HepG2 (cell line): ENCODE measurements at regions not wholly inside any gene's neighbourhood (a gene's known extent, or its start where the extent isn't known, plus 50 kb on each side); places are given as distances from the start of the nearest gene placed in this dataset.

Experiments used
- ATAC-seq: fragments of 200-7000 bp; cut with Tn5 transposase; 3 replicates; pipeline ENCODE4 v1.9.1; 2020; ENCODE audit warnings: mild to moderate bottlenecking, moderate library complexity
- BruUV-seq: library from RNA; stranded (reverse); fragments of 400-500 nt; replicated peaks from 2 replicates; lab custom pipeline; 2021; lab: Mats Ljungman, UMichigan
- CTCF ChIA-PET: fragments of 300-600 bp; formaldehyde crosslinking; extraction: SDS; loops from one replicate; lab custom pipeline; 2021; ENCODE audit warnings: low total read pairs, inconsistent platforms, low intra/inter-chr PET ratio; lab: Yijun Ruan, JAX
- POLR2A ChIA-PET: fragments of 350-600 bp; sonication (Branson Sonifier 250); formaldehyde crosslinking; loops from one replicate; lab custom pipeline; 2020; ENCODE audit warnings: antibody characterized with exemption, inconsistent platforms; lab: Yijun Ruan, JAX
- DNase-seq: peaks from one replicate; pipeline ENCODE4 v3.0.0-alpha.2; 2015; ENCODE audit warnings: low spot score
- FAIRE-seq: peaks from 3 replicates; lab custom pipeline; 2011; peaks lifted over from hg19 to GRCh38; lab: Jason Lieb, UNC
- H2AFZ ChIP-seq: one replicate; pipeline ENCODE4 v1.6.1; 2011; ENCODE audit warnings: low read length, inconsistent platforms
- H3K27ac ChIP-seq: fragments of 300-600 bp; 3 replicates; pipeline ENCODE4 v1.8.0; 2011; ENCODE audit warnings: mixed run types, mild to moderate bottlenecking, mixed read lengths, low read length, inconsistent platforms; ENCODE audit not compliant: insufficient read depth; ENCODE audit errors: extremely low read length
- H3K27me3 ChIP-seq, 2 experiments: fragments of 200-600 bp in 1 of 2; 2 replicates in 1 of 2; 3 replicates in 1 of 2; pipeline versions ENCODE4 v1.6.0 to v1.8.0; 2011; ENCODE audit warnings: low read length in 2 of 2, mild to moderate bottlenecking in 2 of 2, moderate library complexity in 2 of 2, inconsistent platforms in 1 of 2; ENCODE audit not compliant: insufficient read depth in 2 of 2, control insufficient read depth in 1 of 2
- H3K36me3 ChIP-seq, 2 experiments: fragments of 200-600 bp in 1 of 2; replicated peaks in 1 of 2; 2 replicates in 1 of 2; 3 replicates in 1 of 2; pipeline versions ENCODE4 v1.5.1 to v1.8.0; 2011; ENCODE audit warnings: low read length in 2 of 2, inconsistent platforms in 1 of 2; ENCODE audit not compliant: insufficient read depth in 2 of 2, control insufficient read depth in 1 of 2
- H3K4me1 ChIP-seq: 2 replicates; pipeline ENCODE4 v1.5.1; 2012; ENCODE audit warnings: low read length, inconsistent platforms; ENCODE audit not compliant: insufficient read depth
- H3K4me2 ChIP-seq: 2 replicates; pipeline ENCODE4 v1.6.0; 2011; ENCODE audit warnings: low read depth, low read length, inconsistent platforms
- H3K4me3 ChIP-seq, 3 experiments: fragments of 200-600 bp in 1 of 3; sonication (generic), shearing (Covaris generic) in 1 of 3; replicated peaks in 1 of 3; 2 replicates each; pipeline ENCODE4 v1.5.1; 2011 to 2016; ENCODE audit warnings: low read length in 3 of 3, inconsistent platforms in 2 of 3, low read depth in 2 of 3, mild to moderate bottlenecking in 2 of 3, control low read depth in 1 of 3, mixed read lengths in 1 of 3; ENCODE audit not compliant: insufficient read depth in 1 of 3
- H3K79me2 ChIP-seq: one replicate; pipeline ENCODE4 v1.6.1; 2011; ENCODE audit warnings: low read length, inconsistent platforms; ENCODE audit not compliant: insufficient read depth
- H3K9ac ChIP-seq: 2 replicates; pipeline ENCODE4 v1.6.0; 2011; ENCODE audit warnings: mild to moderate bottlenecking, low read depth, low read length, inconsistent platforms; ENCODE audit not compliant: insufficient read depth
- H3K9me3 ChIP-seq: 2 replicates; pipeline ENCODE4 v1.5.1; 2012; ENCODE audit warnings: mild to moderate bottlenecking, low read length
- H4K20me1 ChIP-seq: 2 replicates; pipeline ENCODE4 v1.6.0; 2011; ENCODE audit warnings: inconsistent platforms, mild to moderate bottlenecking, low read length, moderate library complexity; ENCODE audit not compliant: insufficient read depth
- CENPX ChIP-seq: sonication (generic); formaldehyde crosslinking; IDR thresholded peaks from 2 replicates; pipeline ENCODE4 v1.9.0; 2021; ENCODE audit warnings: mild to moderate bottlenecking, missing genetic modification reagents, moderate library complexity
- CHD2 ChIP-seq: IDR thresholded peaks from 2 replicates; pipeline ENCODE4 v1.6.1; 2011; ENCODE audit warnings: low read depth, low read length, improper control_type of control experiment
- FOXK1 ChIP-seq: sonication (generic); formaldehyde crosslinking; IDR thresholded peaks from 2 replicates; pipeline ENCODE4 v1.4.0; 2020; ENCODE audit warnings: low read depth, missing genetic modification reagents, borderline replicate concordance
- MAFG ChIP-seq: sonication (generic); formaldehyde crosslinking; IDR thresholded peaks from 2 replicates; pipeline ENCODE4 v1.5.1; 2020; ENCODE audit warnings: mild to moderate bottlenecking, missing genetic modification reagents
- MATR3 ChIP-seq: sonication (generic); formaldehyde crosslinking; IDR thresholded peaks from 2 replicates; pipeline ENCODE4 v1.4.0; 2020; ENCODE audit warnings: missing genetic modification reagents
- NR3C1 ChIP-seq: sonication (generic); formaldehyde crosslinking; IDR thresholded peaks from 2 replicates; pipeline ENCODE4 v1.4.0; 2020; ENCODE audit warnings: missing genetic modification reagents
- POLR2G ChIP-seq: fragments of 200-400 bp; formaldehyde crosslinking; IDR thresholded peaks from 2 replicates; pipeline ENCODE4 v1.6.1; 2018; ENCODE audit warnings: mild to moderate bottlenecking, low read depth, low read length, moderate library complexity
- RBM22 ChIP-seq: fragments of 200-400 bp; formaldehyde crosslinking; optimal IDR thresholded peaks from 2 replicates; pipeline ENCODE3; 2017; ENCODE audit warnings: mild to moderate bottlenecking, low read length, moderate library complexity
- ZNF558 ChIP-seq: sonication (generic); formaldehyde crosslinking; IDR thresholded peaks from 2 replicates; pipeline ENCODE4 v1.9.0; 2022; ENCODE audit warnings: mild to moderate bottlenecking, missing genetic modification reagents, borderline replicate concordance
- ZNF782 ChIP-seq: sonication (generic); formaldehyde crosslinking; IDR thresholded peaks from 2 replicates; pipeline ENCODE4 v1.4.0; 2020; ENCODE audit warnings: missing genetic modification reagents, mild to moderate bottlenecking, borderline replicate concordance
- ZNF841 ChIP-seq: sonication (generic); formaldehyde crosslinking; IDR thresholded peaks from 2 replicates; pipeline ENCODE4 v1.8.1; 2023; ENCODE audit warnings: missing genetic modification reagents, borderline replicate concordance
- whole genome bisulfite sequencing: methylation state at CpG from one replicate; pipeline ENCODE4 v1.1.6; 2017; ENCODE audit warnings: low lambda C conversion rate; 5-methylcytosine and 5-hydroxymethylcytosine counted together
- in situ Hi-C: cut with HindIII; loops from 2 replicates; pipeline ENCODE4 v1.10.0; 2017; ENCODE audit warnings: low pct_unique_long_range_greater_than_20kb; ENCODE audit not compliant: extremely low pct_ligation_motif_present
- intact Hi-C: fragments of 100-400 bp; cut with micrococcal nuclease; formaldehyde crosslinking; loops from one replicate; pipeline ENCODE4 v1.10.0; 2022; ENCODE audit not compliant: unreplicated experiment
- TF ChIP-seq, protein P1 (sequence below): sonication (generic); formaldehyde crosslinking; IDR thresholded peaks from 2 replicates; pipeline ENCODE4 v1.4.0; 2020; ENCODE audit warnings: mild to moderate bottlenecking, missing genetic modification reagents, borderline replicate concordance
- TF ChIP-seq, protein P2 (sequence below): sonication (generic); IDR thresholded peaks from 2 replicates; pipeline ENCODE4 v1.6.1; 2016; ENCODE audit warnings: low read depth, borderline replicate concordance
- TF ChIP-seq, protein P3 (sequence below): sonication (generic); formaldehyde crosslinking; IDR thresholded peaks from 2 replicates; pipeline ENCODE4 v1.4.0; 2020; ENCODE audit warnings: missing genetic modification reagents, mild to moderate bottlenecking, borderline replicate concordance

DNA sequence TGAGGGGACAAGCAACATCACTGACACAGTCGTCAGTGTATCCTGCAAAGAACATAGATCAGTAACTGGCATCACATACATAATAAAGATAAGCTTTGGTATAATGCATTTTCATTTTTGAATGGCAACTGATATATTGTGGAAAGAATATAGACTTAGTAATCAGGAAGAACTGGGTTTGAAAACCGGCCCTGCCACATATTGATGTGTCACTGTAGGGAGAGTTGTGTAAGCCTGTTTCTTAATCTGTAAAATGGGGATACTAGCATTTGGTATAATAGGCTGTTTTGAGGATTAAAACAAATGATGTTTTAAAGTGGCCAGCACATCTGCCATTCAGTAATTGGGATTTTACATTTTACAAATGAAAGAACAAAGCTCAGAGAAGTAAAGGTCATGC is 277.8 kb upstream of the CNTNAP5 start:
- no peak overlapping the region for H3K9ac ChIP-seq
- no peak overlapping the region for H2AFZ ChIP-seq
- no peak for DNase-seq
- ChIA-PET POLR2A (no interaction called here), CTCF (interaction anchor here (0.6 kb wide), 1 partner anchor 845 kb away, joined by 3 read pairs; no protein-coding TSS in a partner anchor)
- FAIRE-seq = no peak
- H3K4me2 ChIP-seq = no peak overlapping the region
- no peaks in the 10 kb centered on the region for H3K79me2 ChIP-seq
- no peaks in the 10 kb centered on the region for H4K20me1 ChIP-seq
- no peak overlapping the region for H3K4me3 ChIP-seq
- H3K9me3 ChIP-seq = peaks cover 88% of the 10 kb centered on the region
- in situ Hi-C loops = no loop called here
- intact Hi-C loops = no loop called here
- H3K4me1 ChIP-seq = no peaks in the 10 kb centered on the region
- no peaks in the 10 kb centered on the region for H3K27me3 ChIP-seq
- H3K27ac ChIP-seq = no peak overlapping the region
- no TSS peak for BruUV-seq
- ATAC-seq = no peak
- WGBS = 0% methylated on average over 2 of the region's 2 CpGs
- H3K36me3 ChIP-seq = no peaks in the 10 kb centered on the region
- no peak for TF ChIP-seq CENPX
- TF ChIP-seq RBM22 = no peak
- TF ChIP-seq MATR3 (CRISPR knock-in tag) = no peak

DNA sequence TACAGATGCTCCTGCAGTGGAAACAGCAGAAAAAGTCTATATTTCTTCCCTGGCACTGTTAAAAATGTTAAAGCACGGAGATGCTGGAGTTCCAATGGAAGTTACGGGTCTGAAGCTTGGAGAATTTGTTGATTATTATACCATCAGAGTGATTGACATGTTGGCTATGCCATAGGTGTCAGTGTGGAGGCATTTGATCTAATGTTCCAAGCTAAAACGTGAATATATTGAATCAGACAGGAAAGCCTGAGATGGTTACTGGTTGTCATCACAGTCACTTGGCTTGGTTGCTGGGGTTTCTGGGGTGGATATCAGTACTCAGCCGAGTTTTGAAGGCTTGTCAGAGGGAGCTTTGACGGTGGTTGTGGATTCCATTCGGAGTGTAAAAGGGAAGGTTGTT is 262.9 kb upstream of the CNTNAP5 start:
- Histone ChIP-seq H2AFZ (no peak overlapping the region), H3K9me3 (peaks cover 89% of the 10 kb centered on the region), H3K36me3 (no peaks in the 10 kb centered on the region), H3K27ac (no peak overlapping the region), H3K4me1 (no peaks in the 10 kb centered on the region), H4K20me1 (no peaks in the 10 kb centered on the region), H3K4me2 (no peak overlapping the region), H3K79me2 (no peaks in the 10 kb centered on the region), H3K27me3 (no peaks in the 10 kb centered on the region), H3K4me3 (no peak overlapping the region), H3K9ac (no peak overlapping the region)
- in situ Hi-C loops = no loop called here
- WGBS = 3% methylated on average over 6 of the region's 6 CpGs
- FAIRE-seq (no peak), ATAC-seq (no peak), DNase-seq (no peak)
- intact Hi-C loops = no loop called here
- no TSS peak for BruUV-seq
- POLR2A ChIA-PET = no interaction called here
- CTCF ChIA-PET = no interaction called here
- no peak for TF ChIP-seq FOXK1 (CRISPR knock-in tag)
- no peak for TF ChIP-seq ZNF841 (CRISPR knock-in tag)
- no peak for TF ChIP-seq NR3C1 (CRISPR knock-in tag)
- no peak for TF ChIP-seq ZNF558 (CRISPR knock-in tag)
- no peak for TF ChIP-seq POLR2G
- TF ChIP-seq, protein P1, sequence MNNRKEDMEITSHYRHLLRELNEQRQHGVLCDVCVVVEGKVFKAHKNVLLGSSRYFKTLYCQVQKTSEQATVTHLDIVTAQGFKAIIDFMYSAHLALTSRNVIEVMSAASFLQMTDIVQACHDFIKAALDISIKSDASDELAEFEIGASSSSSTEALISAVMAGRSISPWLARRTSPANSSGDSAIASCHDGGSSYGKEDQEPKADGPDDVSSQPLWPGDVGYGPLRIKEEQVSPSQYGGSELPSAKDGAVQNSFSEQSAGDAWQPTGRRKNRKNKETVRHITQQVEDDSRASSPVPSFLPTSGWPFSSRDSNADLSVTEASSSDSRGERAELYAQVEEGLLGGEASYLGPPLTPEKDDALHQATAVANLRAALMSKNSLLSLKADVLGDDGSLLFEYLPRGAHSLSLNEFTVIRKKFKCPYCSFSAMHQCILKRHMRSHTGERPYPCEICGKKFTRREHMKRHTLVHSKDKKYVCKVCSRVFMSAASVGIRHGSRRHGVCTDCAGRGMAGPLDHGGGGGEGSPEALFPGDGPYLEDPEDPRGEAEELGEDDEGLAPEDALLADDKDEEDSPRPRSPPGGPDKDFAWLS (CRISPR knock-in tag) = no peak
- TF ChIP-seq, protein P2, sequence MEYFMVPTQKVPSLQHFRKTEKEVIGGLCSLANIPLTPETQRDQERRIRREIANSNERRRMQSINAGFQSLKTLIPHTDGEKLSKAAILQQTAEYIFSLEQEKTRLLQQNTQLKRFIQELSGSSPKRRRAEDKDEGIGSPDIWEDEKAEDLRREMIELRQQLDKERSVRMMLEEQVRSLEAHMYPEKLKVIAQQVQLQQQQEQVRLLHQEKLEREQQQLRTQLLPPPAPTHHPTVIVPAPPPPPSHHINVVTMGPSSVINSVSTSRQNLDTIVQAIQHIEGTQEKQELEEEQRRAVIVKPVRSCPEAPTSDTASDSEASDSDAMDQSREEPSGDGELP = no peak
- TF ChIP-seq MAFG (CRISPR knock-in tag) = no peak
- TF ChIP-seq, protein P3, sequence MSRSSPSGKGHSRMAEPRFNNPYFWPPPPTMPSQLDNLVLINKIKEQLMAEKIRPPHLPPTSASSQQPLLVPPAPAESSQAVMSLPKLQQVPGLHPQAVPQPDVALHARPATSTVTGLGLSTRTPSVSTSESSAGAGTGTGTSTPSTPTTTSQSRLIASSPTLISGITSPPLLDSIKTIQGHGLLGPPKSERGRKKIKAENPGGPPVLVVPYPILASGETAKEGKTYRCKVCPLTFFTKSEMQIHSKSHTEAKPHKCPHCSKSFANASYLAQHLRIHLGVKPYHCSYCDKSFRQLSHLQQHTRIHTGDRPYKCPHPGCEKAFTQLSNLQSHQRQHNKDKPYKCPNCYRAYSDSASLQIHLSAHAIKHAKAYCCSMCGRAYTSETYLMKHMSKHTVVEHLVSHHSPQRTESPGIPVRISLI = no peak
- TF ChIP-seq ZNF782 (CRISPR knock-in tag) = no peak
- no peak for TF ChIP-seq CHD2
